ENCODE measurements at regions not wholly inside any gene's neighbourhood (a gene's known extent, or its start where the extent isn't known, plus 50 kb on each side); places are given as distances from the start of the nearest gene placed in this dataset.

- no peak for DNase-seq
- Histone ChIP-seq H3K9me3 (ENCODE audit: control insufficient read depth, low read depth, low read length) (no peaks in the 10 kb centered on the region), H3K4me1 (ENCODE audit: control insufficient read depth, insufficient read depth, low read length) (no peaks in the 10 kb centered on the region), H3K4me3 (ENCODE audit: low read length) (no peak overlapping the region), H3K27me3 (ENCODE audit: control insufficient read depth, insufficient read depth, low read length) (no peaks in the 10 kb centered on the region), H3K27ac (ENCODE audit: low read length) (no peak overlapping the region), H3K36me3 (ENCODE audit: control insufficient read depth, insufficient read depth, low read length) (no peaks in the 10 kb centered on the region)
- WGBS (ENCODE audit: insufficient coverage, low lambda C conversion rate), result 100% methylated on average over 2 of the region's 2 CpGs
Observed at GRCh38 chr3:162096874-162097273, 600.3 kb downstream of the OTOL1 start.

GRCh38 chr3:162103808-162104207 lies 607.2 kb downstream of the OTOL1 start:
- no peak for DNase-seq
- Histone ChIP-seq H3K4me3 (ENCODE audit: low read length) (no peak overlapping the region), H3K27me3 (ENCODE audit: control insufficient read depth, insufficient read depth, low read length) (no peaks in the 10 kb centered on the region), H3K9me3 (ENCODE audit: control insufficient read depth, low read depth, low read length) (no peaks in the 10 kb centered on the region), H3K27ac (ENCODE audit: low read length) (no peak overlapping the region), H3K4me1 (ENCODE audit: control insufficient read depth, insufficient read depth, low read length) (no peaks in the 10 kb centered on the region), H3K36me3 (ENCODE audit: control insufficient read depth, insufficient read depth, low read length) (no peaks in the 10 kb centered on the region)
- WGBS (ENCODE audit: insufficient coverage, low lambda C conversion rate), result no CpG with 5 or more reads among the region's 1 CpG

DNA sequence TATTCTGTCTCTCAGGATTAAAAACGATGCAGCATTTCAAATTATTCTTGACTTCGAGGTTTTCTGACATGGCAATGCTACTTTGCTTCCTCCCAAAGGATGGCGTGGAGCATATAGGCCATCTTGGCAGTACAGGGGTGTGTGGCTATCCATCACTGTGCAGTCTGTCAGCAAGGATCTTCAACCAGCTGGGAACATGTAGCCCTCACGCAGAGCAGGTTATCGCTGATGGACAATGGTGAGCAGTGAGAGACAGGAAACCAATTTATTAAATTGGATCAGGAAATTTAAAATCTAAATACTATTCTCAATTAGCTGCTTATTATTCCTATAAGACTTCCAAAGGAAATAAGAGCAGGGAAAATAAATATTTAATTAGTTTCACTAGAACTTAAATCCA lies 615.3 kb downstream of the OTOL1 start:
- DNase-seq, result no peak
- H3K27me3 ChIP-seq (ENCODE audit: control insufficient read depth, insufficient read depth, low read length), result no peaks in the 10 kb centered on the region
- H3K9me3 ChIP-seq (ENCODE audit: control insufficient read depth, low read depth, low read length), result no peaks in the 10 kb centered on the region
- H3K4me1 ChIP-seq (ENCODE audit: control insufficient read depth, insufficient read depth, low read length), result no peaks in the 10 kb centered on the region
- no peak overlapping the region for H3K4me3 ChIP-seq (ENCODE audit: low read length)
- WGBS (ENCODE audit: insufficient coverage, low lambda C conversion rate), result no CpG with 5 or more reads among the region's 5 CpGs
- H3K36me3 ChIP-seq (ENCODE audit: control insufficient read depth, insufficient read depth, low read length), result no peaks in the 10 kb centered on the region
- H3K27ac ChIP-seq (ENCODE audit: low read length), result no peak overlapping the region

- no peaks in the 10 kb centered on the region for H3K36me3 ChIP-seq (ENCODE audit: control insufficient read depth, insufficient read depth, low read length)
- H3K27me3 ChIP-seq (ENCODE audit: control insufficient read depth, insufficient read depth, low read length), result no peaks in the 10 kb centered on the region
- no peak overlapping the region for H3K27ac ChIP-seq (ENCODE audit: low read length)
- no peaks in the 10 kb centered on the region for H3K4me1 ChIP-seq (ENCODE audit: control insufficient read depth, insufficient read depth, low read length)
- no peaks in the 10 kb centered on the region for H3K9me3 ChIP-seq (ENCODE audit: control insufficient read depth, low read depth, low read length)
- no peak overlapping the region for H3K4me3 ChIP-seq (ENCODE audit: low read length)
- no peak for DNase-seq
Observed at GRCh38 chr3:162112719-162113118, 616.1 kb downstream of the OTOL1 start.

DNA sequence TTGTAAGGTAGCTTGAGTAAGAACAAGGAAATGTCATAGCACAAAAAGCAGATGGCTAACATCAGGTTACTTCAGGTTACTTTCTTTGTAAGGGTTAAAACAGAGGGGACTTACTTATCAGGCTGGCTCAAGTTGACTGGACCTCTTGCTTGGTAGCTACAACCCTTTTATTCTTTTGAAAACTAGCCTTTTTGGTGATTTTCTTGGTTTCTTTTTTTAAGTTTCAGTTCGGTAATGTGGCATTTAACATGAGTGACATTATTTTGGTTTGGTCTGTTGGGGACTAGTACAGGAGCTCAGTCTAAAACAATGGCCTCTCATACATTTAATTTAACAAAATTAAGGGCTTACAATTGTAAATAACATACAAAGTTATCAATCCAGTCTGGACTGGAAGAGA lies 621.4 kb downstream of the OTOL1 start:
- H3K27me3 ChIP-seq (ENCODE audit: control insufficient read depth, insufficient read depth, low read length), result no peaks in the 10 kb centered on the region
- no peak for DNase-seq
- no peaks in the 10 kb centered on the region for H3K9me3 ChIP-seq (ENCODE audit: control insufficient read depth, low read depth, low read length)
- no peak overlapping the region for H3K4me3 ChIP-seq (ENCODE audit: low read length)
- H3K36me3 ChIP-seq (ENCODE audit: control insufficient read depth, insufficient read depth, low read length), result no peaks in the 10 kb centered on the region
- WGBS (ENCODE audit: insufficient coverage, low lambda C conversion rate), result 100% methylated on average over 1 of the region's 1 CpG
- no peak overlapping the region for H3K27ac ChIP-seq (ENCODE audit: low read length)
- H3K4me1 ChIP-seq (ENCODE audit: control insufficient read depth, insufficient read depth, low read length), result peaks cover 9% of the 10 kb centered on the region

GRCh38 chr3:162119651-162120050 lies 623.0 kb downstream of the OTOL1 start:
- no peak for DNase-seq
- Histone ChIP-seq H3K4me1 (ENCODE audit: control insufficient read depth, insufficient read depth, low read length) (peaks cover 16% of the 10 kb centered on the region), H3K4me3 (ENCODE audit: low read length) (no peak overlapping the region), H3K36me3 (ENCODE audit: control insufficient read depth, insufficient read depth, low read length) (no peaks in the 10 kb centered on the region), H3K9me3 (ENCODE audit: control insufficient read depth, low read depth, low read length) (no peaks in the 10 kb centered on the region), H3K27ac (ENCODE audit: low read length) (no peak overlapping the region), H3K27me3 (ENCODE audit: control insufficient read depth, insufficient read depth, low read length) (no peaks in the 10 kb centered on the region)
- no CpG with 5 or more reads among the region's 2 CpGs for WGBS (ENCODE audit: insufficient coverage, low lambda C conversion rate)

- no peaks in the 10 kb centered on the region for H3K9me3 ChIP-seq (ENCODE audit: control insufficient read depth, low read depth, low read length)
- H3K27ac ChIP-seq (ENCODE audit: low read length), result peak overlapping the region; percentile 55
- WGBS (ENCODE audit: insufficient coverage, low lambda C conversion rate), result no CpG with 5 or more reads among the region's 1 CpG
- no peaks in the 10 kb centered on the region for H3K36me3 ChIP-seq (ENCODE audit: control insufficient read depth, insufficient read depth, low read length)
- no peak overlapping the region for H3K4me3 ChIP-seq (ENCODE audit: low read length)
- H3K4me1 ChIP-seq (ENCODE audit: control insufficient read depth, insufficient read depth, low read length), result peaks cover 16% of the 10 kb centered on the region
- DNase-seq, result peak; percentile 16 to 49
- no peaks in the 10 kb centered on the region for H3K27me3 ChIP-seq (ENCODE audit: control insufficient read depth, insufficient read depth, low read length)
Observed at GRCh38 chr3:162122405-162122804, 625.8 kb downstream of the OTOL1 start.

GRCh38 chr3:162125790-162126189 lies 629.2 kb downstream of the OTOL1 start:
- Histone ChIP-seq H3K4me1 (ENCODE audit: control insufficient read depth, insufficient read depth, low read length) (peaks cover 16% of the 10 kb centered on the region), H3K4me3 (ENCODE audit: low read length) (no peak overlapping the region), H3K9me3 (ENCODE audit: control insufficient read depth, low read depth, low read length) (no peaks in the 10 kb centered on the region), H3K36me3 (ENCODE audit: control insufficient read depth, insufficient read depth, low read length) (no peaks in the 10 kb centered on the region), H3K27ac (ENCODE audit: low read length) (no peak overlapping the region), H3K27me3 (ENCODE audit: control insufficient read depth, insufficient read depth, low read length) (no peaks in the 10 kb centered on the region)
- no peak for DNase-seq
- WGBS (ENCODE audit: insufficient coverage, low lambda C conversion rate), result no CpG with 5 or more reads among the region's 1 CpG

- H3K36me3 ChIP-seq (ENCODE audit: control insufficient read depth, insufficient read depth, low read length), result no peaks in the 10 kb centered on the region
- no peaks in the 10 kb centered on the region for H3K27me3 ChIP-seq (ENCODE audit: control insufficient read depth, insufficient read depth, low read length)
- no peaks in the 10 kb centered on the region for H3K9me3 ChIP-seq (ENCODE audit: control insufficient read depth, low read depth, low read length)
- H3K4me1 ChIP-seq (ENCODE audit: control insufficient read depth, insufficient read depth, low read length), result no peaks in the 10 kb centered on the region
- H3K27ac ChIP-seq (ENCODE audit: low read length), result no peak overlapping the region
- no CpG with 5 or more reads among the region's 3 CpGs for WGBS (ENCODE audit: insufficient coverage, low lambda C conversion rate)
- no peak for DNase-seq
- H3K4me3 ChIP-seq (ENCODE audit: low read length), result no peak overlapping the region
Observed at GRCh38 chr3:162130582-162130981, 634.0 kb downstream of the OTOL1 start.

DNA sequence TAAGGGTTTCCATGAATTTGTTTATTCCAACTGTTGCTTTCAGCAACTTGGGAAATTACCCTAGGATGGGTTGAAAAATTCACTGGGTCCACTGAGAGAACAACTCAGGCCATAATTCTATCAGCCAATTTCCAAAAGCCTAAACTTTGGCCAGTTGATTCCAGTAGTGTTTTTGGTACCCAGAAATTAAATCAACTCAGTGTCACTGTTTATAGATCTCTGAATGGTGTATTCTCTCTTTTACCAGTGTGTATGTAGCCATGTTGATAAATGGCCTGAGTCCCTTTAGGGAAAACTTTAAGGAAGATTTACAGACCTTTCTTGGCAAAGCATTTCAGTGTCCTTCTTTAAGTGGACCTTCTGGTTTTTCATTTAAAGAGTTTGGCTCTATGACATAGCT lies 636.4 kb downstream of the OTOL1 start:
- Histone ChIP-seq H3K36me3 (ENCODE audit: control insufficient read depth, insufficient read depth, low read length) (no peaks in the 10 kb centered on the region), H3K4me1 (ENCODE audit: control insufficient read depth, insufficient read depth, low read length) (no peaks in the 10 kb centered on the region), H3K27ac (ENCODE audit: low read length) (no peak overlapping the region), H3K4me3 (ENCODE audit: low read length) (no peak overlapping the region), H3K27me3 (ENCODE audit: control insufficient read depth, insufficient read depth, low read length) (no peaks in the 10 kb centered on the region), H3K9me3 (ENCODE audit: control insufficient read depth, low read depth, low read length) (no peaks in the 10 kb centered on the region)
- DNase-seq, result no peak

DNA sequence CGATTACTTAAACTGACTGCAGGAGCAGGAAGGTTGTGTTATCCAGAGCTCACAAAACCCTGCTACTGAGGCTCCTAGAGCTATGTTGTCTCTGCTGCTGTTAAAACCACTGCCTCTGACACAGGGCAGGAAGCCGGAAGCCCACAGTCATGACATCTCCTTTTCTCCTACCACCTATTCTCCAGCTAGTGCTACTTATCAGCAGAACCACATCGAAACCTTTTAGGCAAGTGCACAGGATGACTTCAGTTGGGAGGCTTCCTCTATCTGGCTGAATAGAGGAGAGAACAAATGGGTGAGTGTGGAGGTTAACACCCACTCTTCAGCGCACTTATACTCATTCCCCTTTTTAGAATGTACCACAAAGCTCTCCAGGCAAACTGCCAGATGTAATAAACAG lies 638.0 kb downstream of the OTOL1 start:
- Histone ChIP-seq H3K4me3 (ENCODE audit: low read length) (no peak overlapping the region), H3K9me3 (ENCODE audit: control insufficient read depth, low read depth, low read length) (no peaks in the 10 kb centered on the region), H3K27ac (ENCODE audit: low read length) (no peak overlapping the region), H3K4me1 (ENCODE audit: control insufficient read depth, insufficient read depth, low read length) (no peaks in the 10 kb centered on the region), H3K36me3 (ENCODE audit: control insufficient read depth, insufficient read depth, low read length) (no peaks in the 10 kb centered on the region), H3K27me3 (ENCODE audit: control insufficient read depth, insufficient read depth, low read length) (no peaks in the 10 kb centered on the region)
- 100% methylated on average over 1 of the region's 4 CpGs for WGBS (ENCODE audit: insufficient coverage, low lambda C conversion rate)
- DNase-seq, result no peak
